ENCODE measurements at regions not wholly inside any gene's neighbourhood (a gene's known extent, or its start where the extent isn't known, plus 50 kb on each side); places are given as distances from the start of the nearest gene placed in this dataset.

DNA sequence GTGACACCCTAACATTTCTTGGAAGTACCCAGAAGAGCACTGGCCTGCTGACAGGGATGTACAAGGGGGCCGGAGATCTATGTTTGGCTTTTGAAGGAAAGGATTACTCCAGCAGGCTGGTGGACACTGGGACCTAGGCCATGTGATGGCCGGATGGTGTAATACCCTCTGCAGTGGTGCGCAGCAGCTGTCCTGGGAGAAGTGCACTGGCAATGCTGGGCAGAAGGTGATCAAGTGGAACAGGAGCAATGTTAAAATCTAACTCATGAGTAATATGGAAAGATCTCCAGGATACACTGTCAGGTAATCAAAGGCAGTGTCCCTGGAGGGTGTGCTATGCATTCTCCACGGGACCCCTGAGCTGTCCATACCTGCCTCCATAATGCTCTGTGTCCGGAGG is 71.2 kb upstream of the POMGNT2 start:
- no peak for DNase-seq (ENCODE audit: low read depth)
- TF ChIP-seq, protein P1, sequence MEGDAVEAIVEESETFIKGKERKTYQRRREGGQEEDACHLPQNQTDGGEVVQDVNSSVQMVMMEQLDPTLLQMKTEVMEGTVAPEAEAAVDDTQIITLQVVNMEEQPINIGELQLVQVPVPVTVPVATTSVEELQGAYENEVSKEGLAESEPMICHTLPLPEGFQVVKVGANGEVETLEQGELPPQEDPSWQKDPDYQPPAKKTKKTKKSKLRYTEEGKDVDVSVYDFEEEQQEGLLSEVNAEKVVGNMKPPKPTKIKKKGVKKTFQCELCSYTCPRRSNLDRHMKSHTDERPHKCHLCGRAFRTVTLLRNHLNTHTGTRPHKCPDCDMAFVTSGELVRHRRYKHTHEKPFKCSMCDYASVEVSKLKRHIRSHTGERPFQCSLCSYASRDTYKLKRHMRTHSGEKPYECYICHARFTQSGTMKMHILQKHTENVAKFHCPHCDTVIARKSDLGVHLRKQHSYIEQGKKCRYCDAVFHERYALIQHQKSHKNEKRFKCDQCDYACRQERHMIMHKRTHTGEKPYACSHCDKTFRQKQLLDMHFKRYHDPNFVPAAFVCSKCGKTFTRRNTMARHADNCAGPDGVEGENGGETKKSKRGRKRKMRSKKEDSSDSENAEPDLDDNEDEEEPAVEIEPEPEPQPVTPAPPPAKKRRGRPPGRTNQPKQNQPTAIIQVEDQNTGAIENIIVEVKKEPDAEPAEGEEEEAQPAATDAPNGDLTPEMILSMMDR (IDR thresholded peaks at IDR 0.05; ENCODE audit: low read length, missing control alignments), result no peak
- H3K4me3 ChIP-seq (replicated peaks; ENCODE audit: low read depth, low read length), result no peak overlapping the region

DNA sequence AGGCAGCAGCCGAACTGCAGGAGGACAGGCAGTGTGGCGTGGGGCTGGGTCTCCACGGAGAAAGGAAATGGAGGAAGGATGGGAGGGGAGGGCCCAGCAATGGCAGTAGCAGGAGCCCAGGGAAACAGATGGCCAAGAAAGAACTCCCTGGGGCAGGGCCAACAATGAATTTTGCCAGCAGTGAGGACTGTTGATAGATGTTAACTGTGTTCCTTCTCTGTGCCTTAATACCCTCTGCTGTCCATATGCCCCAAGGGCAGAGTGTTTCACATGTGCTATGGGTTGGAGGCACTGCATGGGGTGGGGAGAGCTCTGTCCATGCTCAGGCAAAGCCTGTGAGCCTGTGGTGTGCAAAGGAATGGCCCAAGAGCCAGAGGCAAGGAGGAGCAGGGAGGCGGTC is 70.8 kb upstream of the POMGNT2 start:
- no peak overlapping the region for H3K4me3 ChIP-seq (replicated peaks; ENCODE audit: low read depth, low read length)
- DNase-seq (ENCODE audit: low read depth), result no peak
- TF ChIP-seq, protein P1 (IDR thresholded peaks at IDR 0.05; ENCODE audit: low read length, missing control alignments), result no peak

DNA sequence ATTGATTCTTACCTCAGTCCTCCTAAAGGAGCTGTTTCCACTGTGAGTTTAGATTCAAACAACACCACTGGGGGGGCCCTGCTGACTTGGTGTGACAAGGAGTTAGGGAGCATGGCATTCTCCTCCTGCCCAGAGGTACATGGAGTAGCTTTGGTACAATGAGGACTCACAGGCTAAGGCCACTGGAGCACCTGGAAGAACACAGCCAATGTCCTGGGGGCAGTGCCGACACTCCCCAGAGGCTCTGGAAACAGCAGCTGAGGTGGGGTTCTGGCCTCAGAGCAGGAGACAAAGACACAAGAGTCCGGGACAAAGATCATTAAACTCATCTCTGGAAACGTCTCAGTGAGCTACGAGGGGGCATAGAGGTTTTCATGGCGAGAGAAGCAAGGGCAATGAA is 69.7 kb upstream of the POMGNT2 start:
- no peak for DNase-seq (ENCODE audit: low read depth)
- TF ChIP-seq, protein P1 (IDR thresholded peaks at IDR 0.05; ENCODE audit: low read length, missing control alignments), result no peak
- no peak overlapping the region for H3K4me3 ChIP-seq (replicated peaks; ENCODE audit: low read depth, low read length)

DNA sequence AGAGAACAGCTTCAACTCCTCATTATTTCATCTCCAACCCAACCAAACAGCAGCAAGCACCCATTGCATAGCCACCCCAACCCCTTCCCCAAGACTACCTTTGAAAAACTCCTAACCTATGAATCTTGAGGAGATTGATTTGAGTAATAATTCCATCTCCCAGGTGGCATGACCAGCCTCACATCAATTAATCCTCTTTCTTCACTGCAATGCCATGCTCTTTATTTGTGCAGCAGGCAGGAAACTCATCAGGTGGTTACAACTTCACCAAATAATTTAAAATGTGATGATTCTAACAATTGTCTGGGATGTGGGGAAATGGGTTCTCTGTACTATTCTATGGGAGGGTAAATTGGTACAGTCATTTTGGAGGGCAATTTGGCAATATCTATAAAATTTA is 68.1 kb upstream of the POMGNT2 start:
- no peak for DNase-seq (ENCODE audit: low read depth)
- H3K4me3 ChIP-seq (replicated peaks; ENCODE audit: low read depth, low read length), result no peak overlapping the region

DNA sequence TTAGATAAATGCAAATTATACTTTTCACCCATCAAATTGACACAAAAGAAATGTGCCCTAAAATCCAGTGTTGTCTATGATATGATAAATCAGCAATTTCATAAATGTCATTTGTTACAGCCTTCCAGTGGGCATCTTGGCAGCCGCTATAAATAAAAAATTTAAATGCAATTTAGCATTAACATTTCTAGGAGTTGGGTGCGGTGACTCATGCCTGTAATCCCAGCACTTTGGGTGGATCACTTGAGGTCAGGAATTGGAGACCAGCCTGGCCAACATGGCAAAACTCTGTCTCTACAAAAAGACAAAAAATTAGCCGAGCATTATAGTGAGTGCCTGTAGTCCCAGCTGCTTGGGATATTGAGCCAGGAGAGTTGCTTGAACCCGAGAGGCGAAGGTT is 65.9 kb upstream of the POMGNT2 start:
- DNase-seq (ENCODE audit: low read depth), result no peak

More for the DNA sequence above, 68.1 kb upstream of the POMGNT2 start:
- TF ChIP-seq, protein P1 (IDR thresholded peaks at IDR 0.05; ENCODE audit: low read length, missing control alignments), result no peak

DNA sequence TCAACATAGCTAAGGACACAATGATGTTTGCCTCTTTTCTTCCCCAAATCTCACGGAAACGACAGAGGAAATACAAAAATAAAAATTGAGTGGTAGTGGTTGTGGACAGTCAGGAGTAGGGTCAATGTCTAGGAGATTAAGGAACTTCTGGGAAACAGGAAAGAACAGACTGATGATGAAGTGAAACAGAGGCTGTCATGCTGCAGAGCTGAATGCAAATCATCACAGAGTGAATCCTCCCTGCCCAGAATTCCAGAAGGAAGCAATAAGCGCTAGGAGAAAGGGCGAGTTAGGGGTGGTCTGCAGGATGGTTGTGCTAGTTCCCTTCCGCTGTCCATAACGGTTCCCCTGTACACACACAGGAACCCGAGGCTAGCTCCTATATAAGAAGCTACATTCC is 64.7 kb upstream of the POMGNT2 start:
- no peak for DNase-seq (ENCODE audit: low read depth)
- TF ChIP-seq, protein P1 (IDR thresholded peaks at IDR 0.05; ENCODE audit: low read length, missing control alignments), result no peak
- H3K4me3 ChIP-seq (replicated peaks; ENCODE audit: low read depth, low read length), result no peak overlapping the region

More for the DNA sequence above, 65.9 kb upstream of the POMGNT2 start:
- TF ChIP-seq, protein P1 (IDR thresholded peaks at IDR 0.05; ENCODE audit: low read length, missing control alignments), result no peak
- H3K4me3 ChIP-seq (replicated peaks; ENCODE audit: low read depth, low read length), result no peak overlapping the region

DNA sequence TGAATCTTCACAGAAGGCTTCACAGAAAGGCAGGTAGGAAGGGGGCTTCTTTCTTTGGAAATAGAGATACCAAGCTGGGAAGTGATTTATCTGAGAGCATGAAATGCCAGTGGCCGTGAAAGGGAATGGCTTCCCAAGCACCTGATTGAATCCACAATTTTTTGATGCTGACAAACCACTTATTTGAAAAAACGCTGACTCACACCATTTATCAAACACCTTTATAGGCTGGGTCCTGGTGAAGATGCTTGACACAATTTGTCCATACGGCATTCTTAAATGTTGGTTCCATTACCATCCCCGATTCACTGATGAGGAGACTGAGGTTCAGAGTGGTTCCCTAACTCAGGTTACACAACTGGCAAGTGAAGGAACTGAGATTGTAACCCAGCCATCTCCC is 64.1 kb upstream of the POMGNT2 start:
- no peak overlapping the region for H3K4me3 ChIP-seq (replicated peaks; ENCODE audit: low read depth, low read length)
- TF ChIP-seq, protein P1 (IDR thresholded peaks at IDR 0.05; ENCODE audit: low read length, missing control alignments), result no peak
- no peak for DNase-seq (ENCODE audit: low read depth)

Data from fibroblast of pulmonary artery (primary cell).